Fibroblast of lung (primary cell): ENCODE measurements at regions not wholly inside any gene's neighbourhood (a gene's known extent, or its start where the extent isn't known, plus 50 kb on each side); places are given as distances from the start of the nearest gene placed in this dataset.

Experiments used
- CTCF ChIP-seq, 2 donors: IDR thresholded peaks in 1 of 2; conservative IDR thresholded peaks in 1 of 2; 1 replicate in 1 of 2; 2 replicates in 1 of 2; pipeline ENCODE4 v1.5.1; 2011 to 2012; ENCODE audit warnings: low read length in 2 of 2, control low read depth in 1 of 2, inconsistent platforms in 1 of 2, low read depth in 1 of 2, mild to moderate bottlenecking in 1 of 2
- EZH2 ChIP-seq: IDR thresholded peaks from 2 replicates; pipeline ENCODE4 v1.5.1; 2012; ENCODE audit warnings: low read length, control low read depth, mild to moderate bottlenecking; ENCODE audit errors: missing control alignments

GRCh38 chr16:54526087-54526486 is 239.5 kb upstream of the IRX3 start:
- no peak for TF ChIP-seq CTCF (conservative IDR thresholded peaks at IDR 0.05 in 1 of 2, IDR thresholded peaks at IDR 0.05 in 1 of 2; ENCODE audit: low read depth in 1 of 2, low read length in 2 of 2)
- no peak for TF ChIP-seq EZH2
